ENCODE measurements at regions not wholly inside any gene's neighbourhood (a gene's known extent, or its start where the extent isn't known, plus 50 kb on each side); places are given as distances from the start of the nearest gene placed in this dataset.

- Mint-ChIP-seq H3K27me3 (no peaks in the 10 kb centered on the region), H3K36me3 (ENCODE audit: low read depth) (no peaks in the 10 kb centered on the region), H3K4me3 (no peak overlapping the region), H3K4me1 (ENCODE audit: low read depth) (no peaks in the 10 kb centered on the region), H3K9me3 (no peaks in the 10 kb centered on the region), H3K27ac (no peak overlapping the region)
- intact Hi-C loops (cut with micrococcal nuclease) = no loop called here
These were observed 314.3 kb upstream of the HTR2A start for GRCh38 chr13:47211106-47211505.

- Mint-ChIP-seq H3K4me3 (no peak overlapping the region), H3K4me1 (ENCODE audit: low read depth) (no peaks in the 10 kb centered on the region), H3K27ac (no peak overlapping the region), H3K9me3 (peaks cover 19% of the 10 kb centered on the region), H3K36me3 (ENCODE audit: low read depth) (no peaks in the 10 kb centered on the region), H3K27me3 (no peaks in the 10 kb centered on the region)
- intact Hi-C loops (cut with micrococcal nuclease) = no loop called here
These were observed 309.3 kb upstream of the HTR2A start for GRCh38 chr13:47206111-47206510.

- Mint-ChIP-seq H3K27me3 (no peaks in the 10 kb centered on the region), H3K4me3 (no peak overlapping the region), H3K9me3 (no peaks in the 10 kb centered on the region), H3K36me3 (ENCODE audit: low read depth) (no peaks in the 10 kb centered on the region), H3K4me1 (ENCODE audit: low read depth) (peaks cover 5% of the 10 kb centered on the region), H3K27ac (no peak overlapping the region)
- intact Hi-C loops (cut with micrococcal nuclease) = no loop called here
These were observed 293.9 kb upstream of the HTR2A start for GRCh38 chr13:47190696-47191305.

- intact Hi-C loops (cut with micrococcal nuclease) = no loop called here
- no peaks in the 10 kb centered on the region for H3K36me3 Mint-ChIP-seq (ENCODE audit: low read depth)
- no peaks in the 10 kb centered on the region for H3K27me3 Mint-ChIP-seq
- no peak overlapping the region for H3K4me3 Mint-ChIP-seq
- no peaks in the 10 kb centered on the region for H3K9me3 Mint-ChIP-seq
- H3K27ac Mint-ChIP-seq = no peak overlapping the region
- H3K4me1 Mint-ChIP-seq (ENCODE audit: low read depth) = peaks cover 5% of the 10 kb centered on the region
These were observed 291.9 kb upstream of the HTR2A start for GRCh38 chr13:47188802-47189201.

GRCh38 chr13:47186471-47186870, 289.6 kb upstream of the HTR2A start:
- Mint-ChIP-seq H3K27ac (no peak overlapping the region), H3K9me3 (no peaks in the 10 kb centered on the region), H3K4me3 (no peak overlapping the region), H3K4me1 (ENCODE audit: low read depth) (peaks cover 5% of the 10 kb centered on the region), H3K27me3 (no peaks in the 10 kb centered on the region), H3K36me3 (ENCODE audit: low read depth) (no peaks in the 10 kb centered on the region)
- intact Hi-C loops (cut with micrococcal nuclease) = no loop called here

GRCh38 chr13:47184321-47184720, 287.5 kb upstream of the HTR2A start:
- intact Hi-C loops (cut with micrococcal nuclease) = no loop called here
- H3K9me3 Mint-ChIP-seq = no peaks in the 10 kb centered on the region
- H3K4me1 Mint-ChIP-seq (ENCODE audit: low read depth) = peaks cover 5% of the 10 kb centered on the region

GRCh38 chr13:47179321-47179720, 282.5 kb upstream of the HTR2A start:
- no peak overlapping the region for H3K4me3 Mint-ChIP-seq
- H3K27me3 Mint-ChIP-seq = no peaks in the 10 kb centered on the region
- H3K27ac Mint-ChIP-seq = no peak overlapping the region
- no peaks in the 10 kb centered on the region for H3K4me1 Mint-ChIP-seq (ENCODE audit: low read depth)
- intact Hi-C loops (cut with micrococcal nuclease) = no loop called here
- H3K9me3 Mint-ChIP-seq = no peaks in the 10 kb centered on the region
- no peaks in the 10 kb centered on the region for H3K36me3 Mint-ChIP-seq (ENCODE audit: low read depth)

More at GRCh38 chr13:47184321-47184720, 287.5 kb upstream of the HTR2A start:
- no peak overlapping the region for H3K4me3 Mint-ChIP-seq
- no peaks in the 10 kb centered on the region for H3K36me3 Mint-ChIP-seq (ENCODE audit: low read depth)
- H3K27ac Mint-ChIP-seq = no peak overlapping the region
- H3K27me3 Mint-ChIP-seq = no peaks in the 10 kb centered on the region

GRCh38 chr13:47178090-47178950, 281.5 kb upstream of the HTR2A start:
- no peaks in the 10 kb centered on the region for H3K27me3 Mint-ChIP-seq
- no peaks in the 10 kb centered on the region for H3K4me1 Mint-ChIP-seq (ENCODE audit: low read depth)
- intact Hi-C loops (cut with micrococcal nuclease) = no loop called here

GRCh38 chr13:47175172-47175866, 278.5 kb upstream of the HTR2A start:
- Mint-ChIP-seq H3K27ac (no peak overlapping the region), H3K27me3 (no peaks in the 10 kb centered on the region)

More at GRCh38 chr13:47178090-47178950, 281.5 kb upstream of the HTR2A start:
- Mint-ChIP-seq H3K4me3 (no peak overlapping the region), H3K27ac (no peak overlapping the region), H3K9me3 (no peaks in the 10 kb centered on the region), H3K36me3 (ENCODE audit: low read depth) (no peaks in the 10 kb centered on the region)

GRCh38 chr13:47170971-47171370, 274.1 kb upstream of the HTR2A start:
- intact Hi-C loops (cut with micrococcal nuclease) = no loop called here

More at GRCh38 chr13:47175172-47175866, 278.5 kb upstream of the HTR2A start:
- Mint-ChIP-seq H3K4me3 (no peak overlapping the region), H3K36me3 (ENCODE audit: low read depth) (no peaks in the 10 kb centered on the region), H3K4me1 (ENCODE audit: low read depth) (no peaks in the 10 kb centered on the region), H3K9me3 (no peaks in the 10 kb centered on the region)
- intact Hi-C loops (cut with micrococcal nuclease) = no loop called here

GRCh38 chr13:47168618-47169017, 271.8 kb upstream of the HTR2A start:
- Mint-ChIP-seq H3K27me3 (no peaks in the 10 kb centered on the region), H3K36me3 (ENCODE audit: low read depth) (no peaks in the 10 kb centered on the region), H3K4me1 (ENCODE audit: low read depth) (no peaks in the 10 kb centered on the region), H3K27ac (no peak overlapping the region), H3K9me3 (no peaks in the 10 kb centered on the region), H3K4me3 (no peak overlapping the region)
- intact Hi-C loops (cut with micrococcal nuclease) = no loop called here

More at GRCh38 chr13:47170971-47171370, 274.1 kb upstream of the HTR2A start:
- H3K4me3 Mint-ChIP-seq = no peak overlapping the region
- H3K36me3 Mint-ChIP-seq (ENCODE audit: low read depth) = no peaks in the 10 kb centered on the region
- H3K27me3 Mint-ChIP-seq = no peaks in the 10 kb centered on the region
- H3K9me3 Mint-ChIP-seq = no peaks in the 10 kb centered on the region
- no peak overlapping the region for H3K27ac Mint-ChIP-seq
- no peaks in the 10 kb centered on the region for H3K4me1 Mint-ChIP-seq (ENCODE audit: low read depth)

- H3K9me3 Mint-ChIP-seq = no peaks in the 10 kb centered on the region
- no peaks in the 10 kb centered on the region for H3K36me3 Mint-ChIP-seq (ENCODE audit: low read depth)
- H3K27me3 Mint-ChIP-seq = no peaks in the 10 kb centered on the region
- no peak overlapping the region for H3K27ac Mint-ChIP-seq
- no peaks in the 10 kb centered on the region for H3K4me1 Mint-ChIP-seq (ENCODE audit: low read depth)
- intact Hi-C loops (cut with micrococcal nuclease) = no loop called here
- H3K4me3 Mint-ChIP-seq = no peak overlapping the region
These were observed 271.2 kb upstream of the HTR2A start for GRCh38 chr13:47168066-47168465.

- Mint-ChIP-seq H3K4me1 (ENCODE audit: low read depth) (no peaks in the 10 kb centered on the region), H3K4me3 (no peak overlapping the region), H3K9me3 (peaks cover 2% of the 10 kb centered on the region), H3K36me3 (ENCODE audit: low read depth) (no peaks in the 10 kb centered on the region), H3K27ac (no peak overlapping the region), H3K27me3 (no peaks in the 10 kb centered on the region)
- intact Hi-C loops (cut with micrococcal nuclease) = no loop called here
These were observed 269.5 kb upstream of the HTR2A start for GRCh38 chr13:47166336-47166735.

GRCh38 chr13:47159853-47160550, 263.1 kb upstream of the HTR2A start:
- intact Hi-C loops (cut with micrococcal nuclease) = no loop called here
- Mint-ChIP-seq H3K27me3 (no peaks in the 10 kb centered on the region), H3K36me3 (ENCODE audit: low read depth) (no peaks in the 10 kb centered on the region), H3K9me3 (peaks cover 11% of the 10 kb centered on the region), H3K27ac (no peak overlapping the region), H3K4me1 (ENCODE audit: low read depth) (no peaks in the 10 kb centered on the region), H3K4me3 (no peak overlapping the region)

All from dendritic cell treated with granulocyte-macrophage colony-stimulating factor and Interleukin-4, amounts not matched to agents 40 ng/mL and 50 ng/mL, for 4 days (primary cell).